NT2/D1 (cell line): ENCODE measurements at regions not wholly inside any gene's neighbourhood (a gene's known extent, or its start where the extent isn't known, plus 50 kb on each side); places are given as distances from the start of the nearest gene placed in this dataset.

Experiments
- DNase-seq: peaks from one replicate; pipeline ENCODE4 v3.0.0-alpha.2; 2011; ENCODE audit warnings: low read depth, low spot score
- H3K27me3 ChIP-seq: 2 replicates; pipeline ENCODE4 v1.6.0; 2011; ENCODE audit warnings: mild to moderate bottlenecking; ENCODE audit not compliant: insufficient read length, insufficient read depth
- H3K36me3 ChIP-seq: 2 replicates; pipeline ENCODE4 v1.6.1; 2011; ENCODE audit warnings: mild to moderate bottlenecking, low read length, mixed read lengths; ENCODE audit not compliant: insufficient read depth, insufficient read length
- H3K4me1 ChIP-seq: 2 replicates; pipeline ENCODE4 v1.5.1; 2011; ENCODE audit not compliant: insufficient read depth, insufficient read length
- H3K4me3 ChIP-seq: 2 replicates; pipeline ENCODE4 v1.5.1; 2011; ENCODE audit warnings: low read depth; ENCODE audit not compliant: insufficient read length
- H3K9ac ChIP-seq: 2 replicates; pipeline ENCODE4 v1.6.0; 2011; ENCODE audit warnings: low read depth; ENCODE audit not compliant: insufficient read length
- H3K9me3 ChIP-seq: 2 replicates; pipeline ENCODE4 v1.5.1; 2011; ENCODE audit warnings: mild to moderate bottlenecking, low read length; ENCODE audit not compliant: insufficient read depth
- SUZ12 ChIP-seq: IDR thresholded peaks from 2 replicates; pipeline ENCODE4 v1.6.1; 2011; ENCODE audit not compliant: insufficient read length, insufficient read depth; ENCODE audit errors: extremely low read depth
- YY1 ChIP-seq: IDR thresholded peaks from 2 replicates; pipeline ENCODE4 v1.6.1; 2011; ENCODE audit not compliant: insufficient read length, insufficient read depth
- ZNF274 ChIP-seq: IDR thresholded peaks from 2 replicates; pipeline ENCODE4 v1.6.1; 2011; ENCODE audit warnings: mild to moderate bottlenecking, low read depth, low read length

DNA sequence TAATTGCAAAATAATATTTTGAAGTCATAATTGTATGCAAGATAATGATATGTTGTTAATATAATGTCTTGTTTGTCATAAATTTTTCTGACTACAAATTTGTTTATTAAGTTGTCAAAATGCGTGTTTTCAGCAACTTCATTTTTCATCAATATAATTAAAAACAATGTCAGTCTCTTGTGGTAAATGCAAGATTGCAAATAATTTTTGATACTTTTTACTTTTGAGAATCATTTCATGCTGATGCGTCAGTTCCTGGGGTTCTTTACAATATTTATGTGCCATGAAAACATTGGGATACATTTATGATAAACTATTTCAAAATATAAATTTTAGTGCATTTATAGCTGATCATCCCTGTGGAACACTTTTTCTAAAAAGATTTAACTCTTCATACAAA is 1504.8 kb downstream of the BRD1 start:
- Histone ChIP-seq H3K4me3 (no peak overlapping the region), H3K9me3 (no peaks in the 10 kb centered on the region; the same call in 1 of the 2 replicates), H3K27me3 (no peaks in the 10 kb centered on the region), H3K9ac (no peak overlapping the region), H3K4me1 (peaks cover 7% of the 10 kb centered on the region), H3K36me3 (no peaks in the 10 kb centered on the region)
- no peak for TF ChIP-seq YY1
- TF ChIP-seq SUZ12, result no peak
- TF ChIP-seq ZNF274, result no peak
- no peak for DNase-seq

DNA sequence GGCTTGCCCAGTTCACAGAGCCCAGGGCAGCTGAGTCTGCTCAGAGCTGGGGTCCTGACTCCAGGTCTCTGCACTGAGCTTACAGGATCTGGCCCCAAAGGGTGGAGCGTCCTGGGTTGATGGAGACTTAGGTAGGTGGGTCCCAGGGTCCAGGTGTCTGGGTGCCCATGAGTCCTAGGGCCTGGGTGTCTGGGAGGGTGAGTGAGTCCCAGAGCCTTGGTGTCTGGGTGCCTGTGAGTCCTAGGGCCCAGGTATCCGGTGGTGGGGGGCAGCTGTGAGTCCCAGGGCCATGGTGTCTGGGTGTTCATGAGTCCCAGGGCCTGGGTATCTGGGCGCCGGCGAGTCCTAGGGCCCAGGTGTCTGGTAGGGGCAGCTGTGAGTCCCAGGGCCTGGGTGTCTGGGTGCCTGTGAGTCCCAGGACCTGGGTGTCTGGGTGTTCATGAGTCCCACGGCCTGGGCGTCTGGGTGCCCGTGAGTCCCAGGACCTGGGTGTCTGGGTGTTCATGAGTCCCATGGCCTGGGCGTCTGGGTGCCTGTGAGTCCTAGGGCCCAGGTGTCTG is 1505.6 kb downstream of the BRD1 start:
- H3K4me3 ChIP-seq, result no peak overlapping the region
- peaks cover 7% of the 10 kb centered on the region for H3K4me1 ChIP-seq
- no peaks in the 10 kb centered on the region for H3K27me3 ChIP-seq
- H3K9ac ChIP-seq, result no peak overlapping the region
- H3K9me3 ChIP-seq, result no peaks in the 10 kb centered on the region; the same call in 1 of the 2 replicates
- TF ChIP-seq YY1 (no peak), ZNF274 (no peak), SUZ12 (no peak)
- no peak for DNase-seq
- no peaks in the 10 kb centered on the region for H3K36me3 ChIP-seq

DNA sequence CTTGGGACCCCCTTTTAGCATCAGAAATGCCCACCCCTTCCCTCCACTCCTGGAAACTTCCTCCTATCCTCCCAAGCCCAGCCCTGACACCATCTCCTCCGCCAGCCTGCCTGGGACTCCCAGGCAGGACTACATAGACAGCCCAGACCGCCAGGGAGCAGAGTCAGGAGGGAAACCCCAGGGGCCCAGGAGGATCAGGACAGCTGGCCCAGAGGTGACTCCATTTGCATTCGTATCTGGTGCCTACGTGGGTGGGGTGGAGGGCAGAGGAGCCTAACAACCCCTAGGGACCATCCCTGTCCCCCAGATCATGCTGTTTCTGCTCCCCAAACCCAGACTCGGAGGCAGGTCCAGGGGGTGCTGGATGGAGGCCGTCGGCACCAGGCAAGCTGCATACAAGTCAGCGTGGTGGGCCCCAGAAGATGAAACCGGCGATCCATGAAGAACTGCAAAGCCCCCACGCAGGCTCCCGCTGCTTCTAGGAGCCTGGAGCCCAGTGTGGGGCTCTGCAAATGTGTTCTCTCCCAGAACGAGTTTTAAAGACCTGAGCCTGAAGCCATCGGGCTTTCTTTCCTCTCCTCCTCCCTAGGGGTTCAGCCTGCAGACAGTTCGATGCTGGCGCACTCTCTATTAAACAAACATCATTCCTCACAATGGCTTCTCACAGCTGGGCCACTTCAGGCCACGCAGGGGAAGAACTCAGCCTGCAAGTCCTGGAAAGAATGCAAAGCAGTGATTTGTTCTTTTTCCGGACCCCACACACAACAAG is 1506.8 kb downstream of the BRD1 start:
- Histone ChIP-seq H3K4me1 (peaks cover 7% of the 10 kb centered on the region), H3K9ac (no peak overlapping the region), H3K4me3 (no peak overlapping the region), H3K9me3 (no peaks in the 10 kb centered on the region; the same call in 1 of the 2 replicates), H3K36me3 (no peaks in the 10 kb centered on the region), H3K27me3 (no peaks in the 10 kb centered on the region)
- TF ChIP-seq SUZ12 (no peak), YY1 (no peak)
- DNase-seq, result no peak

DNA sequence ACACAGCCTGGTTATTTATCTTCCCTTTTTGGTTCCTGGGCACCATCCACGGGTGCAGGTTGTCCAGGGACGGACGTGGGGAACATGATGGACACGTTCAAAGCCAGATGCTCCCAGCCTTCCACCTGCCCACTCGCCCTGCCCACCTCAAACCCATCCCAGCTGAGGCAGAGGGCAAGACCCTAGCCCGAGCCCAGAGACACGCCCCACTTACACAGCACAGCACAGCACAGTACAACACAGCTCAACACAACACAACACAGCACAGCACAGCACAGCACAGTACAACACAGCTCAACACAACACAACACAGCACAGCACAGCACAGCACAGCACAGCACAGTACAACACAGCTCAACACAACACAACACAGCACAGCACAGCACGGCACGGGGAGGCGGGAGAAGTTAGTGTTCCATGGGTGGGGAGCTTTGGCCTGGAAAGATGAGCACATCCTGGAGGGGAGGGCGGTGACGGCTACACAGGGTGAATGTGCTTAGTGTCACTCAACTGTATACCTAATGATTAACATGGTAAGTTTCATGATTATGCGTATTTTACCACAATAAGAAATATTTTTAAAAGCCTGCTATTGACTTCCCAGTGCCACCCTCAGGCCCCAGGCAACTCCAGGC is 1507.5 kb downstream of the BRD1 start:
- Histone ChIP-seq H3K36me3 (no peaks in the 10 kb centered on the region), H3K9me3 (no peaks in the 10 kb centered on the region; the same call in 1 of the 2 replicates), H3K4me1 (peaks cover 7% of the 10 kb centered on the region), H3K4me3 (no peak overlapping the region), H3K27me3 (no peaks in the 10 kb centered on the region), H3K9ac (no peak overlapping the region)
- no peak for DNase-seq
- TF ChIP-seq ZNF274 (no peak), SUZ12 (no peak), YY1 (no peak)

DNA sequence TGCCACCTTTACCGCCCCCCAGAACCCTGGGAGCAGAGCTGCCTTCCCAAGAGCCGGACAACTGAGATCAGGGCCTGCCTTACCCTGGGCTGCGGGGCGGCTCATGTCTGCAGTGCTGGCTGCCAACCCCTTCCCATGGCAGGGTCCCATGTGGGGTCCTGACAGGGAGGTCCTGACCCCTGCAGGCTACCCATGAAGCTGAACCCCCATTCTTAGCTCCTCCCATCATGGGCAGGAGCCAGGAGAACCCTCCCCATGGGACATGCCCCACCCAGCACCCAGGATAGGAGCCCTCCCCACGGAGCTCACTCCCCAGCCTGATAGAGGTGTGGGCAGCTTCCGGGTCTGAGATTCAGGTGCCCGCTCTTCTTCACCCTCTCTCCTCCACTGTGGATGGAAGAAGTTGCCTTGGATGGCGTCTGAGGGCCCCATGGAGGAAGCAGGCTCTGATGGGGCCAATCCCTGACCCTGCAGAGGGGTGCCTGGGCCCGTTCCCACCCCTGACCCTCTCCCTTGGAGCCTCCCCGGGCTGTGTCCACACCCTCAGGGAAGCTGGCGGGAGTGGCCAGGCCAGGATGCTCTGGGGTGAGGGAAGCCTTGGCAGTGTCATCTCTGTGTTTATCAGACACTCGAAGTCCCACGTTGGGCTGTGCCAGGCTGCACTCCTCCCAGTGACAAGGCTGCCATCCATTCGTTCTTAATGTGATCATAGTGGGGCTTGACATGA is 1508.2 kb downstream of the BRD1 start:
- TF ChIP-seq ZNF274 (no peak), YY1 (no peak), SUZ12 (no peak)
- no peak for DNase-seq
- Histone ChIP-seq H3K4me3 (no peak overlapping the region), H3K27me3 (no peaks in the 10 kb centered on the region), H3K9me3 (no peaks in the 10 kb centered on the region; the same call in 1 of the 2 replicates), H3K4me1 (peaks cover 7% of the 10 kb centered on the region), H3K36me3 (no peaks in the 10 kb centered on the region), H3K9ac (no peak overlapping the region)

DNA sequence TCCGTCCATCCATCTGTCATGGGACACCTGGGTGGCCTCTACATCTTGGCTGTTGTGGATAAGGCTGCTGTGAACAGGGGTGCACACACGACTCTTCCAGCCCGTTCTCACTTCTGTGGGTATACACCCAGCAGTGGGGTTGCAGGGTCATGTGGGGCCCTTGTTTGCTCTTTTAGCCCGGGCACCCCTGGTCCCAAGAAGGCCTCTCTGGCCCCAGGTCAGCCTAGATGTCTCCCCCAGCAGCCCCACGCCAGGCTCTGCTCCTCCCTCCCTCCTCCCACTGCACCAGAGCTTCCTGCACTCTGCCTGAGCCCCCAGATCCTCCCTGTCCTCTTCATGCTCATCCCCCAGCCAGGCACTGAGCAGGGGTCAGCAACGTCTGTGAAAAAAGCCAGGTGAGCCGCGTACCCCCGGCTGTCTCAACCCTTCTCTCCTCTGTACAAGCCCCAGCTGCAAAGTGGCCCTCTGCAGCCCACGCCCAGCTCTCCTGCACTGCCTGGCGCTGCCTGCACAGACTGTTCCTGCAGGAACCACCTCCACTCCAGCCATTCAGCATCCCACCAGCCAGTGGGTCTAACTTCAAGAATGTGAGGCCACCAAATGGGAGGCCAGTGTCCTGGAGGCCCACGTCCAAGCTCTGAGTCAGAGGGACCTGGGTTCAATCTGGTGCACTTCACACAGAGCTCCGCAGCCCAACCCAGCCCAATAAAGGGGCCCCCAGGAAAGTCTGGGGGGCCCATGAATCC is 1508.9 kb downstream of the BRD1 start:
- Histone ChIP-seq H3K4me1 (peaks cover 7% of the 10 kb centered on the region), H3K4me3 (no peak overlapping the region), H3K9me3 (no peaks in the 10 kb centered on the region; the same call in 1 of the 2 replicates), H3K27me3 (no peaks in the 10 kb centered on the region), H3K9ac (no peak overlapping the region), H3K36me3 (no peaks in the 10 kb centered on the region)
- DNase-seq, result no peak
- TF ChIP-seq ZNF274 (no peak), YY1 (no peak), SUZ12 (no peak)

DNA sequence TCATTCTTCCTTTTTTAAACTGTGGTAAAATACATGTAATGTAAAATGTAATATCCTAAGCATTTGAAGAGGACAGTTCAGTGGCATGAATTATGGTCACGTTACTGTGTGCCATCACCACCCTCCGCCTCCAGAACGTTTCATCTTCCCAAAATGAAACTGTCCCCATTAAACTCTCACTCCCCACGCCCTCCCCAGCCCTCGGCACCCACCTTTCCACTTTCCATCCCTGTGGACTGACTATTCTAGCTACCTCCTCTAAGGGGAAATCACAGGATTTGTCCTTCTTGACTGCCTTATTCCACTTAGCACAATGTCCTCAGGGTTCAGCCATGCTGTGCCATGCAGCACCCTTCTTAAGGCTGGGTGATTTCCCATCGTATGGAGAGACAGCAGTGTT is 1509.5 kb downstream of the BRD1 start:
- TF ChIP-seq ZNF274 (no peak), SUZ12 (no peak), YY1 (no peak)
- no peak for DNase-seq
- Histone ChIP-seq H3K27me3 (no peaks in the 10 kb centered on the region), H3K4me3 (no peak overlapping the region), H3K9ac (no peak overlapping the region), H3K4me1 (peaks cover 7% of the 10 kb centered on the region), H3K36me3 (no peaks in the 10 kb centered on the region), H3K9me3 (no peaks in the 10 kb centered on the region)
